CD14-positive monocyte (primary cell): ENCODE measurements at regions not wholly inside any gene's neighbourhood (a gene's known extent, or its start where the extent isn't known, plus 50 kb on each side); places are given as distances from the start of the nearest gene placed in this dataset.

ENCODE experiments used
- DNase-seq, 3 donors: peaks; one replicate each; pipeline ENCODE4 v3.0.0-alpha.2; 2011 to 2022
- H2AFZ ChIP-seq: 2 replicates; pipeline ENCODE4 v1.6.0; 2012; ENCODE audit warnings: mild to moderate bottlenecking, low read depth, low read length, inconsistent platforms; ENCODE audit not compliant: insufficient read depth, poor library complexity, severe bottlenecking
- H3K27ac ChIP-seq, 2 donors: 1 replicate in 1 of 2; 2 replicates in 1 of 2; pipeline ENCODE4 v1.5.1; 2012 to 2013; ENCODE audit warnings: low read length in 2 of 2, control low read depth in 1 of 2, inconsistent platforms in 1 of 2, low read depth in 1 of 2, mild to moderate bottlenecking in 1 of 2
- H3K27me3 ChIP-seq, 2 donors: one replicate each; pipeline versions ENCODE4 v1.6.0 to v1.6.1; 2011 to 2013; ENCODE audit warnings: low read length in 2 of 2; ENCODE audit not compliant: control insufficient read depth in 2 of 2, insufficient read depth in 2 of 2
- H3K36me3 ChIP-seq, 2 donors: replicated peaks in 1 of 2; 1 replicate in 1 of 2; 2 replicates in 1 of 2; pipeline versions ENCODE4 v1.5.1 to v1.6.1; 2012 to 2013; ENCODE audit warnings: low read length in 2 of 2, control low read depth in 1 of 2, inconsistent platforms in 1 of 2, mild to moderate bottlenecking in 1 of 2; ENCODE audit not compliant: insufficient read depth in 2 of 2, control insufficient read depth in 1 of 2
- H3K4me1 ChIP-seq, 2 donors: 1 replicate in 1 of 2; 2 replicates in 1 of 2; pipeline versions ENCODE4 v1.5.1 to v1.6.1; 2012 to 2013; ENCODE audit warnings: low read length in 2 of 2, control low read depth in 1 of 2, inconsistent platforms in 1 of 2, mild to moderate bottlenecking in 1 of 2, moderate library complexity in 1 of 2; ENCODE audit not compliant: insufficient read depth in 2 of 2, control insufficient read depth in 1 of 2
- H3K4me2 ChIP-seq: replicated peaks from 2 replicates; pipeline ENCODE3; 2012; ENCODE audit warnings: low read length, moderate library complexity, mild to moderate bottlenecking; ENCODE audit not compliant: poor library complexity, severe bottlenecking; ENCODE audit errors: extremely low read depth
- H3K4me3 ChIP-seq, 3 experiments: fragments of 200-600 bp in 1 of 3; sonication (generic) in 1 of 3; replicated peaks in 1 of 3; 1 replicate in 2 of 3; 2 replicates in 1 of 3; pipeline ENCODE4 v1.5.1; 2011 to 2013; ENCODE audit warnings: low read length in 3 of 3, mild to moderate bottlenecking in 3 of 3, control low read depth in 2 of 3, low read depth in 2 of 3, inconsistent platforms in 1 of 3, moderate library complexity in 1 of 3
- H3K79me2 ChIP-seq: 2 replicates; pipeline ENCODE4 v1.6.0; 2012; ENCODE audit warnings: mild to moderate bottlenecking, control low read depth, inconsistent platforms, low read length, moderate library complexity; ENCODE audit not compliant: insufficient read depth
- H3K9ac ChIP-seq: 2 replicates; pipeline ENCODE4 v1.6.0; 2017; ENCODE audit warnings: low read length, mild to moderate bottlenecking; ENCODE audit not compliant: insufficient read depth, poor library complexity, severe bottlenecking
- H3K9me3 ChIP-seq, 2 donors: replicated peaks in 1 of 2; 1 replicate in 1 of 2; 2 replicates in 1 of 2; pipeline versions ENCODE4 v1.5.1 to v1.6.1; 2012 to 2013; ENCODE audit warnings: low read length in 2 of 2, control low read depth in 1 of 2; ENCODE audit not compliant: control insufficient read depth in 1 of 2, insufficient read depth in 1 of 2
- H4K20me1 ChIP-seq: 2 replicates; pipeline ENCODE4 v1.6.0; 2012; ENCODE audit warnings: mild to moderate bottlenecking, low read length, control low read depth, moderate library complexity; ENCODE audit not compliant: insufficient read depth
- H3K27ac Mint-ChIP-seq, 7 donors: one replicate each; pipeline ENCODE4 v1.8.0; 2020; ENCODE audit warnings: mild to moderate bottlenecking in 7 of 7, mixed read lengths in 7 of 7, moderate library complexity in 6 of 7, inconsistent platforms in 2 of 7
- H3K27me3 Mint-ChIP-seq, 3 donors: one replicate each; pipeline ENCODE4 v1.8.0; 2021 to 2022; ENCODE audit warnings: low read depth in 3 of 3, mild to moderate bottlenecking in 3 of 3, mixed read lengths in 3 of 3, moderate library complexity in 3 of 3, inconsistent platforms in 1 of 3
- H3K36me3 Mint-ChIP-seq, 2 donors: one replicate each; pipeline ENCODE4 v1.8.0; 2020; ENCODE audit warnings: mixed read lengths in 2 of 2, inconsistent platforms in 1 of 2, mild to moderate bottlenecking in 1 of 2
- H3K4me1 Mint-ChIP-seq: one replicate; pipeline ENCODE4 v1.8.0; 2020; ENCODE audit warnings: mild to moderate bottlenecking, mixed read lengths
- H3K4me3 Mint-ChIP-seq, 2 donors: one replicate each; pipeline ENCODE4 v1.8.0; 2020; ENCODE audit warnings: mild to moderate bottlenecking in 2 of 2, mixed read lengths in 2 of 2, moderate library complexity in 1 of 2
- H3K9me3 Mint-ChIP-seq, 7 donors: one replicate each; pipeline ENCODE4 v1.8.0; 2020 to 2022; ENCODE audit warnings: mixed read lengths in 7 of 7, mild to moderate bottlenecking in 6 of 7, moderate library complexity in 6 of 7, inconsistent platforms in 2 of 7
- CTCF ChIP-seq: fragments of 200-600 bp; IDR thresholded peaks from one replicate; pipeline ENCODE4 v1.8.0; 2022; ENCODE audit warnings: antibody characterized with exemption, mild to moderate bottlenecking
- WGBS: methylation state at CpG from one replicate; pipeline ENCODE4 v1.1.5; 2013; ENCODE audit warnings: missing lambda C conversion rate; ENCODE audit not compliant: insufficient coverage; 5-methylcytosine and 5-hydroxymethylcytosine counted together
- intact Hi-C, 2 donors: fragments of 100-400 bp; cut with micrococcal nuclease; formaldehyde crosslinking; loops; one replicate each; pipeline versions ENCODE4 v1.15.0 to v1.15.1; 2023

GRCh38 chr2:120586507-120587278, 149.0 kb upstream of the GLI2 start:
- no peaks in the 10 kb centered on the region for H3K4me1 ChIP-seq
- H3K79me2 ChIP-seq = no peaks in the 10 kb centered on the region
- Mint-ChIP-seq H3K36me3 (peaks cover 3% of the 10 kb centered on the region in 2 donors), H3K27me3 (peaks cover 40 to 51% (median 48%) of the 10 kb centered on the region in 3 donors), H3K4me3 (peak overlapping the region in 1 of 2 donors; percentile 86), H3K9me3 (peaks cover 0 to 25% (median 13%) of the 10 kb centered on the region in 7 donors), H3K4me1 (no peaks in the 10 kb centered on the region), H3K27ac (no peak overlapping the region)
- WGBS = 18% methylated on average over 39 of the region's 41 CpGs
- no peaks in the 10 kb centered on the region for H3K36me3 ChIP-seq
- H3K9ac ChIP-seq = no peak overlapping the region
- no peak overlapping the region for H3K27ac ChIP-seq
- DNase-seq = no peak
- no peak overlapping the region for H3K4me2 ChIP-seq
- TF ChIP-seq CTCF = no peak
- no peak overlapping the region for H2AFZ ChIP-seq
- H3K27me3 ChIP-seq = peaks cover 23 to 46% of the 10 kb centered on the region in 2 donors
- H3K9me3 ChIP-seq = no peaks in the 10 kb centered on the region
- no peak overlapping the region for H3K4me3 ChIP-seq
- intact Hi-C loops = no loop called here
- no peaks in the 10 kb centered on the region for H4K20me1 ChIP-seq

- Mint-ChIP-seq H3K4me3 (peak overlapping the region in 1 of 2 donors; percentile 86), H3K36me3 (peaks cover 3% of the 10 kb centered on the region in 2 donors), H3K27me3 (peaks cover 40 to 52% (median 51%) of the 10 kb centered on the region in 3 donors), H3K27ac (no peak overlapping the region), H3K9me3 (peaks cover 0 to 25% (median 13%) of the 10 kb centered on the region in 7 donors), H3K4me1 (no peaks in the 10 kb centered on the region)
- intact Hi-C loops = no loop called here
- WGBS = 5% methylated on average over 68 of the region's 68 CpGs
- Histone ChIP-seq H3K9me3 (no peaks in the 10 kb centered on the region), H3K27ac (no peak overlapping the region), H4K20me1 (no peaks in the 10 kb centered on the region), H3K4me3 (no peak overlapping the region), H3K27me3 (peaks cover 23 to 46% of the 10 kb centered on the region in 2 donors), H3K36me3 (no peaks in the 10 kb centered on the region), H3K79me2 (no peaks in the 10 kb centered on the region), H3K4me1 (no peaks in the 10 kb centered on the region), H3K9ac (no peak overlapping the region), H3K4me2 (no peak overlapping the region), H2AFZ (no peak overlapping the region)
- DNase-seq = no peak
- TF ChIP-seq CTCF = no peak
Measured at GRCh38 chr2:120587279-120587996, 148.2 kb upstream of the GLI2 start.
